HG02571 (cell line): ENCODE measurements at regions not wholly inside any gene's neighbourhood (a gene's known extent, or its start where the extent isn't known, plus 50 kb on each side); places are given as distances from the start of the nearest gene placed in this dataset.
A peak's percentile ranks its signal among the peaks of the same experiment; 100 is the strongest.

Source experiments
- ATAC-seq: cut with Tn5 transposase; IDR thresholded peaks from one replicate; pipeline ENCODE4 v1.9.1; 2021; ENCODE audit warnings: mild to moderate bottlenecking, moderate library complexity; ENCODE audit not compliant: unreplicated experiment

DNA sequence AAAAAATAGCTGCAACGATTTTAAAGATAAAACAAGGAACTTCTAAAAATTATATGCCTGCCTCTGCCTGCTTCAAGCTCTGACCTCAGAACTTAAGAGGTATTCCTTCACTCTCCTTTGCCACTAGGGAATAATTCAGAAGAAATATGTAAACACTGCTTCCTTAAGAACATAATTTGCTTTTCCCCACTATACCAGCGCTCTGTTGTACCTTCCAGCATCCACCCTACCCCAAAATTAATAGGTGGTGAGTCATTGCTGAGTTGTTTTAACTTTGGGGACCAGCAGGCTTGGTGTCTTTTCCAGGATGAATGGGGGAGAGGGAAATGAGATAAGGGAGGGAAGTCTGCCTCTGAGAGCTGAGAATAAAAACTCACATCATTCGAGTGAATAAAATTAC is 107.7 kb upstream of the ATXN1 start:
- ATAC-seq, result no peak

DNA sequence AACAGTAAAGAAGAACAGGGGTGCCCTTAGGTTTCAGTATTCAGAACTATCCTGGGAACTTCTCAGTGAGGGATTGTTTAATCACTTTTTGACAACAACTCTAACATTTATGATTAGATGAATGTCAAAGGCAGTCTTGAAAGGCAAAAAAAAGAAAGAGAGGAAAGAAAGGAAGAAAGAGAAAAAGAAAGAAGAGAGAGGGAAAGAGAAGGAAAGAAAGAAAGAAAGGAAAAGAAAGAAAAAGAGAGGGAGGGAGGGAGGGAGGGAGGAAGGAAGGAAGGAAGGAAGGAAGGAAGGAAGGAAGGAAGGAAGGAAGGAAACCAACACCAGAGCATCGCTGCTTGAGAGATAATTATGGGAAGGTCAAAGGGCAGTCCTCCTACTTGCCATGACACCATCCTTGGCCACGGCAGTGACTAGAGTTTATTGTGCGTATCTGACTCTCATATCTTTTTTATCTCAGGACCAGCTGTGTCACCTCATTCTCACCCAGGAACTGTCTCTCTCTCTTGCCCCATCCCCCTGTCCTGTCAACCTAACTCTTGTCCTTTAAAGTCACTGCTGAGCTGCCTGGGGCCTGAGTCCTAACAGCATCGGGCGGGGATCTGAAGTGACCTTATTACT is 96.8 kb upstream of the ATXN1 start:
- ATAC-seq, result no peak

DNA sequence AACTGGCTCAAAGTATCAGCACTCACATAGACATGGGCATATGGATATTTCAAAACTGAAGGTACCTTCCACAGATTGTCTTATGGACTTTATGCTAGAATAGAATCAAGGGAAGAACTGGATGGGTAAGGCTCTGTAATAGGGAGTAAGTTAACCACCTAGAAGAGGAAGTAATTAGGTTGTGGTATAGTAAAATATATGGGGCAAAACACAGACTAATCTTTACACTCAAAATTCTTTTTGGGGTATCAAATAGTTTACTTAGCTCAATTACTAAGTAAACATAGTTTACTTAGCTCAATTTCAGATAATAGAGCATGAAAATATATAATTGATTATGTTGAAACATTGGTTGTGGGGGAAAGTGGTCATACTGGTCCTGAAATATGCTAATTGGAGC is 94.2 kb upstream of the ATXN1 start:
- ATAC-seq, result no peak

DNA sequence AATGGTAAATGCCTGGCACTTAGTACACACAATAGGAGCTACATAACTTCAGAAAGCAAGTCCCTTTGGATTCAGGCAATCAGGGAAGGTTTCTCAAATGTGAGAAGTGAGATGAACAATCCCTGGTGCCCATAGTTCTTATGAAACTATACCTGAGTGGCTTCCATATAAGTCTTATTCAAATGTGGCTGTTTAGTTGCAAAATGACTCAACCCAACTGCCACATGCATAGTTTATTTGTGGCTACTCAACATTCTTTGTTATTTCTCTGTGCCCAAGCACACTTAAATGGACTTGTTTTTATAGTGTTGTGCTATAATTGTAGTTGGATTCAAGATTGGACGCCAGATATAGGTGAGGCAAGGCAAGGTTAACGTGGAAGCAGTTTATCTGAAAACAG is 93.7 kb upstream of the ATXN1 start:
- peak; percentile 91 for ATAC-seq

DNA sequence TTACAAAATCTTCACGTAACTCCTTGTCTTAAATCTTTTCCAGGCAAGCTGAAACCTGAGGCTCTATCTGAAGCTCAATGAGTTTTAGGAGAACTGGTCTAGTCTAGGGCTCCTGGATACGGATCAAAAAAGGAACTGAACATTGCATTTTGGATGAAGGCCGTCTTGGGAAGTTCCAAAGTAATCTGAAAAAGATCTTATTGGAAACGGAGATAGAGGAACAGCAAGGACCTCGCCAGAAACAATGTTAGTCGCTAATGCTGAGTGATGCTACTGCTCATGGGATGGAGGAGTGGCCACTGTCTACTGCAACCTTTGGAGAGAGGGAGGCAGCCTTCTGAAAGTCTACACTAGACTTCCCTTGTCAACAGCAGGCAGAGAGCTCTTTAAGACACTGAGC is 91.4 kb upstream of the ATXN1 start:
- no peak for ATAC-seq

DNA sequence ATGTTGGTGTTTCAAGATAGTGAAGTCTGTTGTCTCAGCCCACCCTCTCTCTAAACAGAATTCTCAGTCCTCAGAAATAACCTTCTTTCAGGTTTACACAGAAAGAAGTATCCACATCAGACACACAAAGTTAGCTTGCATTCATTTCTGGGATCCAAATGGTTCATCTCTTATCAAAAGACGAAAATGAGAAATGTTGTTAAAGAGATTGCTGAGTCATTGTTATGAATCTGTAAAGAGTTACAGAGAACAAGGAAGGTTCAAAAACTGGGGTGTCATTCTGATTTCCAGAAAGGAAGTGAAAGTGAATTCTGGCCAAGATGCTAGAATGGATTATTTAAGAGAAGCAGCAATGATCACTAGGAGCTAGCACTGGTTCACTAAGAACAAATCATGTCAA is 90.5 kb upstream of the ATXN1 start:
- ATAC-seq, result no peak

DNA sequence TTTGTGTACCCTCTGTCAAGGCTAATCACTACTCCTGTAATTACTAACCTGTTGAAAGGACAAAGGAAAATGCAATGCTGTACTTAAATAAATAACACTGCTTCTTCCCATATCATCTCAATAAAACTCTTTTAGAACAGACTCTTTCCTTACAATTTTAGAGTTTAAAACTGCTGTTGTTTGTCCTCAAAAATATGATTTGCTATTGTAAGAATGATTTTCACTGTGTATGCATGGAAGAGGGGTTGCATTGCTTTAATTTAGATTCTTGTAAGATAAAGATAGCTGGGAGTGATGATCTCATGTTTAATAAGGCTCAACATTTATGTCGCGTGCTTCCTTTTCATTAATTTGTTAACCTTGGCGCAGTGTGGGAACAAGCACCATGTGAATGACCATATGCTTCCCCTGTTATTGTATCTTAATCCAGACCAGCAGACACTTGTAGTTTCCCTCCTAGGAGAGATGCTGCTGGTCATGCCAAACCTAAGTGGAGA is 89.8 kb upstream of the ATXN1 start:
- no peak for ATAC-seq

DNA sequence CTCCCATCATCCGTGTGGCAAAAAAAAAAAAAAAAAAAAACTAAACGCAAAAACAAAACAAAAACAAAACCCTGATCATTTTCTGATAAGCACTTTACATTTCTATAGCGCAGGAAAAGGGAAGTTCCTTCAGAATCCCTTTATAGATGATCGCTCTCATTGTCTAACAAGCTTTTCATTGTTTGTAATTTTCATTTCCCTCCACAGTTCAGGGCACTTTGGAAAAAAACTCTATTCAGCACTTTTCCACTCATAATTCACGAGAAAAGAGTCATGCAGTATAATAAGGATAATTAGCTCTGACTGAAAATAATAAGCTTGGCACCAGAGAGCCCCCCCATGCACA is 89.4 kb upstream of the ATXN1 start:
- no peak for ATAC-seq

DNA sequence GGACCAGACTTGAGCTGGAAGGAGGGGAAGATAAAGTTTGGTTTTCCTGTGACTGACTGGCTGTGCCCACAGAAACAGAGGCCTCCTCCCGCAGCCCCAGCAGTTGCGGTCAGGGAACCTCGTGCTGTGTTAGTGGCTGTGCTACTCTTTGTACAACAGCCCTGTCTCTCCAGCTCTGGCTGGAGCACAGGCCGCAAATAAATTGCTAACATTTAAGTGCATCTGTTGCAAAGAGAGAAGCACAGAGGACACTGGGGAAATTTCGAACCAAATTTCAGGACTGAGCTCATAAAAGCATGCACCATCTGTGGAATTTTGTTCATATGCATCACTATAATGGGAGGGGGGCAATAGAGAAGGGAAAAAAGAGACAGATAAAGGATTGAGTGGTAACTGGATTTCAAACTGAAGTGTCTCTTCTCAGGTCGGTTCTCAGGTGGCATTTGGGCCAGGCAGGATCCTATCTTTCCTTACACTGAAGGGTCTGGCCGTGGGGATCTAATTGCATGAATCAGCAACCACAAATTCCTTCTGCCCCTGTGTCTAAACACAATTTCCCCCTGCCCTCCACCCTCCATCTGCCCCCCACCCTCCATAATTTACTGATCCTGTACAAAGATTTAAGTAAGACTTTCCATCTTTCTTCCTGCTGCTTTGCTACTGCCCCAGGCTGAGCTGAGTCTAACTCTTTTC is 88.9 kb upstream of the ATXN1 start:
- no peak for ATAC-seq

DNA sequence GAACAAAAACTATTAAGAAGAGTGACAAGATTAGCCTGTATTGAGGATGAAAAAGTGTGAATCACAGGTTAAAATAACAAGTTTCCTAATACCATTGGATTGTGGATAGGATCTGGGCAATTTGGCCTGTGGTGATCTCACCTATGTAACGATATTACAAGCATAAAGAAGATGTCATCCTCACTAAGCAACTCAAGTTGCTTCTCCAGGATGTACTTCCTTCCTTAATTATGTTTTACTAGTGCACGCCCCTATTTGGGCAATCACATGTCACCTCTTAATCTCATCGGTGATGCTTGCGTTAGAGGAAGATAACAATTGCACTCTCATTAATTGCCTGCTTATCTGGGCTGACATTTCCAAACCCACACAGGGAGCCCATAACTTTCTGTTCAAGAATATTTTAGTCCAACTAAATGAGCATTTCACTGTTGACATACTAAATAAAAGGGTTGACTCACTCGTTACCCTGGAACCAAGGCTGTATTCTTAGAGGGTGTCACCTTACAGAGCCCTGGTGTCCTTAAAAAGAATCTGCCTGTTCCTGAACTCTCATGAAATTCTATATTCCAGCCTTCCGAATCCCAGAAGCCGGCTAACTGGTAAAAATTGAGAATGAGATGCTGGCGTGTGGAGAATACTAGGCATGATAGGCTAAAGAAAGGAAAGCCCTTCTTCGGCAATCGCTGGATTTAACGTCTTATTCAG is 88.2 kb upstream of the ATXN1 start:
- no peak for ATAC-seq

DNA sequence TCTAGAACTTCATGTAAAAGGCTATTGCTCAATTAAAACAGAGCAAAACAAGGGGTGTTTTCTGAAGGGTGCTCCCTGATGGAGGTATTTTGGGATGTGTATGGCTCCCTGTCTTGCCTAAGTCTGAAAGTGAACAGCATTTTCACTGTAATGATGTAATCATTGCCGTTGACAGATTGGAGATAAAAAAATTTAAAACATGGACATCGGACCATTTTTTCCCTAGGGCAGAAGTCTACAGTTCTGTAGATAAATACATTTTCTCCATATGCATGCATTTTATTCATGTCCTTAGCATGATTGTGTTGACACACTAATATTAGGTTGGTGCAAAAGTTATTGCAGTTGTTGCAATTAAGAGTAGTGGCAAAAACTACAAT is 85.1 kb upstream of the ATXN1 start:
- ATAC-seq, result no peak

DNA sequence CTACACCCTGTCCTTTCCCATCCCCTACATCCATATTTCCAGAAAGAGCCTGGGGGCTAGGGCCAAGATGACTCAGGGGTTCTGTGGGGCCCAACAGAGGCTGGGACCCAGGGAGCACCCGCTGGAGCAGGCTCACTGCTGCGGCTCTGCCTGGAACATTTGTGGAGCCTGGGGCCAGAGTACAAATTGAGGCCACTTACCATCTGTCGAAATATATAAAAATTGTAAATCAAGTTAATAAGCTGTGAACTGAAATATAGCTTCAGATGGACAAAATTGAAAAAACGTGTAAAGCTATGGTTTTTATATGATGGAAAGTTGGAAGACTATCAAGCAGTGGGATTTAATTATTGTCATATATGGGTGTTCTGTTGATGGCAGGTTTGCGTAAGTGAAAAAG is 82.9 kb upstream of the ATXN1 start:
- no peak for ATAC-seq

DNA sequence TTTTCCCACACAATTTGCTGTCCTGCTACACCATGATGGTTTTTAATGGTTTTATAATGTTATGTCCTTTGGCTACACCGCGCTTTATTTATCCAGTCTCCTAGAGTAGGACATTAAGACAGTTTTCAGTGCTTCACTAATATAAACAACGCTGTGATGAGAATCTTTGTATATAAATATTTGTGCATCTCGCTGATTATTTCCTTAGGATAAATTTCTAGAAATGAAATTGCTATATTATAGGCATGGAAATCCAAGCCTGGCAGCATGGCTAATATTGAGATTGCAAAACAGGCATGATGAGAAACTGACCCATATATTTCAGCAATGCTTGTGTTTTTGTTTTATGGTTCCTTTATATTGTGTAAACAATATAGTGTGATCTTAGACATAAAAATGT is 81.4 kb upstream of the ATXN1 start:
- ATAC-seq, result no peak

DNA sequence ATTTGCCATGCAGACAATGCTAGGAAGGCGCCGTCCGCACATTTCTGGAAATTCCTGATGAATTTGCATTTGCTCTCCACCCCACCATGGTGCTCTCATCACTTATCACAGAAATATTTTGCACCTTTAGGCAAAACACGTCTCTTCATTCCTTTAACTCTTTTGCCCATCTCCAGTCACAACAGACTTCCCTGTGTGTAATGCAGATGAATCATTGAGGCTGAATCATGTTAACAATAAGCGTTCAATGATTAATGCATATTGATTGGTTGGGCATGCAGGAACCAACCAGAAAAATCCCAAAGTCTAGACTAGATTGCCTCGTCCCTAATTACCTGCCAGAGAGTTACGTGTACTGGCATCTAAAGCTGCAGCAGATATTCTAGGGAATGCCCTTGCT is 80.0 kb upstream of the ATXN1 start:
- no peak for ATAC-seq

DNA sequence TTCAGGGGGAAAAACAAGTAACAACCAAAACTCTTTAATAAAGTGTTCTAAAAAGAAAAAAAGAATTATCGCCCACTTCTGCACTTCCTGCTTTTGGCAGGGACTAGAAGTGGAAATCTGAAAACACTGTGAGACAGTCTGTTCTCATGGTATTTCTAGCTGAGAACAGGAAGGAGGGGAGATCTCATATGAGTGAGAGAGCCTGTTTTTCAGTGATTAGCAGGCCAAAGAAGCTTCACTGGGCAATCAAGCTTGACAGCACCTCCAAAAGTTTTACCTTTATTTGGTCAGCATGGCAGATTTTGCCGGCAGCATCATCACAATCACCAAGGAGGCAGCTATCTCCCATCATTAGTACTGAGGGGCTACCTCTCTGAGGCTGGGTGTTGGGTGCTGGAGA is 79.5 kb upstream of the ATXN1 start:
- no peak for ATAC-seq

DNA sequence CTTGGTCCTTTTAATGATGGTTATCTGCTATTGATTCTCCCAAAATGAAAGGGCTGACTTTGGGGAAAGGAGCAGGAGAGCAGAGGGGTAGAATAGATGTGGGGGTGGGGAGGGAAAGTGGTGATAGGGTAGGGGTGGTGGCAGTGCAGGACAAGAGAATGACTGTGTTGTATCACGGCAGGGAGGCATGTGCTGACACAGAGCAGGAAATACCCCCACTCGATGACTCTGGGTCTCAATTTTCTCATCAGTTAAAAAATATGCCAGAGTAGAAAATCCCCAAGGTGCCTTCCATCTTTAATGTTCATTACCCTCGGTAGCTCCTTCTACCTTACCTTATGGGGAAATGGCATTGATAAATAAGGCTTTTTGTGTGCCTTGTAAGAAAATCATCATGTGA is 79.0 kb upstream of the ATXN1 start:
- no peak for ATAC-seq

DNA sequence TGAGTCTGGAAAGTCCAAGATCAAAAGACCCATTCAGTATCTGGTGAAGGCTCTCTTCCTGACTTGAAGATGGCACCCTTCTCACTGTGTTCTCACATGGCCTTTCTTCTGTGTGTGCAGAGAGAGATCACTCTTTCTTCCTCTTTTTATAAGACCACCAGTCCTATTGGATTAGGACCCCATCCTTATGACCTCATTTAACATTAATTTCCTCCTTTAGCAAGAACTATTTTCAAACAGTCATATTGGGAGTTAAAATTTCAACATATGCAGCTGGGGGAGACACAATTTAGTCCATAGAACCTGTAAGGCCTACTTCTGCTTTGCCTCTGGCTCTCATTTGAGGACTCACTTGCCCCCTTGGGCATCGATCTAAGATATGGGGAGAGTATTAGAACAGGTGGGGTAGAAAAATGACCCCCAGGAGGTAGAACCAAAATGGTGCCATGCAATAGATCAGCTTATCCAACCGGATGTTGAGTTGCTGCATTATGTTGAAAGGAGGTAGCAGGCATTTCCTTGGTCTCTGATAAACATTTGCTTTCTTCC is 78.4 kb upstream of the ATXN1 start:
- ATAC-seq, result no peak

DNA sequence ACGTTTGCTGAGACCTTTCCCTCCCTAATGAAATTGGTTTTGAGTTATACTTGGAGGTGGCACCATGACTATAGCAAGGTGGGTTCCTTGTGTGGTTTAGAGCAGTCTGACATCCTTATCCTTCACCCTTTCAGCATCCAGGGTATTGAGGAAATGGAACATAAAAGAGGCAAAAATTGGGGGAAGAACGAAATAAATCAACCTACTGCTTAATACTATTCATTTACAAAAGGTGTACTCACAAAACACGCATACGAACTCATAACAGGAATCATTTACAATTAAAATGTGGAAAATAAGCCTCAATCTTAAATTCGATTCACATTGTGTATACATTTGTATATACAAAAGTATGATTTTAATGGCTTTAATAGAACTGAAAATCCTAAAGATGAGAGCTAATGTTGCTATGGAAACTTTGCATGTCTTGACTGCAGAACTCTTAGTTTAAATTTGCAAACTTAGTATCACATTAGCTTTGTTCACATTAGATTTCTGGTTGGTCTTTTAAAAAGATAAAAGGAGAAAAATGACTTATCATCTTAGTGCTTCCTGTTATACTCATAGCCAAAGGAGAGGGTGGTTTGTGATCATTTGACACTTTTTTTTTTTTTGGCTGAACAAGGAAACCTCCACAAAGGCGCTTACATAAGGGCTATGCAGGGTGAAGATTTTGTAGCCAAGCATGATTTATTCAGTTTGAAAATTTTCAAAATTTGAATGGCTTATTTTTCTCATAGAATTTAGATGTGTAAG is 76.1 kb upstream of the ATXN1 start:
- ATAC-seq, result no peak

DNA sequence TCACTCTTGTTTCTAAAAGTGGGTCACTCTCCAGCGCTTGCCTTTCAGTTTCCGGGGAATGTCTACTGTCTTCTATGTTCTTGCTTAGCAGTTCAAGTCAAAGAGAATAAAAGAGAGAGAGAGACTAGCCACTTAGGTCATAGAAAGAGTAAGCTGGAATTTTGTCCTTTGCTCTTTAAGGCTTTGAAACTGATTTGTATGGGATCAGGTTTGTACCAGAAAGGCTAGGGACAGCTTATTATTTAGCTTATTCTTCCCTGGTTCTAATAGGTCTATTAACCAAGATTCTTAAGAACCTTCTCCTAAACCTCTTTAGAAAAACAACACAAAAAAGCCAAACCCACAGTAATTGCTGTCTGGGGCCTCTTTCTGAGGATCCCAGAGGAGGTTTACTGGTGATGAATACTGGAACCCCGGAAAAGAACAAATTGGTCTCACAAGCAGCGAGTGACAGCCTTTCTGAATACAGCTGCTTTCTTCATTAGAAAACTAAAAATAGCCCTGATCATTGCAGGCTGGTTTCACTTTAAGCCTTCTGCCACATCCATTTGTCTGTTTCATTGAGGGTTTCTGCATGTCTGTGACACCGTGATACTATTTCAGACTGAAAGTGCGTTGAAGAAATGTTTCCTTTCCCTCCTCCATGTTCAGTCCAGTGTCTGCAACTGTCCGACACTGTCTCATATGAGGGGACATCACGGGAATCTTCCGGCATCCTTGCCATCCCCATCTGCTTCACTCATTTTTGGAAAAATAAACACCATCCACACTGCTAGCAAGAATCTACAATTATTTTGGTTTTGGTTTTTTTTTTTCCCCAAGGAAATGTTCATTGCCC is 75.1 kb upstream of the ATXN1 start:
- peak; percentile 77 for ATAC-seq

DNA sequence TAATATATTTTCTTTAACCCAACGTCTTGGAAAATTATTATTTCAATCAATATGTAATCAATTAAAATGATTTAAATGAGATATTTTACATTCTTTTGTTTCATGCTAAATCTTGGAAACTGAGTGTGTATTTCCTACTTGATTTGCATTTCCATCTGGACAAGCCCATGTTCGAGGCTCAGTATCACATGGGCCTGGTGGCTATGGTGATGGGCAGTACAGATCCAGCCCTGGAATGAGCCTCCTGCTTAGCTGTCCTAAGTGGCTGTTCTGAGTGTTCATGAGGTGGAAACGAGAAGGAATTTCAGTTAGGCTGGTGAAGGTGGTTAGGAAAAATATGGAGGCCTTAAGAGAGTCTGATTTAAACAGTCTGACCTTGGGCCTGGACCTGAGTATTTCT is 73.0 kb upstream of the ATXN1 start:
- ATAC-seq, result no peak

DNA sequence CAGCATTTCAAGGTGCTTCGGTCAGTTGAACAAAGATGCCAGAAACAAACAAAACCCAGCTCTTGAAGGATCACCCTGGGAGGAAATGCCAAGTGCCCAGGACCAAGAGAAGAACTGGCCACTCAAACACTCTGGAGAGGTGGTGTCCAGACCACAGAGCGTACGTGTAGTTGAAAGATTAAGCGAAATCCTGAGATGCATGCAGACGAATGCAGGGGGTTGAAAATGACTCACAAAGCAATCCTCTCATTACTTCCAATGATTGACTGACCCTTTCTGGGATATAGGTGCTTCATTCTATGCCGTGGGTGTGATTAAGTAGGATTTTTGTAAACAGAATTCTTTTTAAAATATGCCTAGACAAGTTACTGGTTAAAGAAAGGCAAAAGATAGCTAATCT is 71.5 kb upstream of the ATXN1 start:
- no peak for ATAC-seq
